Caco-2 (cell line): ENCODE measurements at regions not wholly inside any gene's neighbourhood (a gene's known extent, or its start where the extent isn't known, plus 50 kb on each side); places are given as distances from the start of the nearest gene placed in this dataset.

Experiments used
- BruUV-seq: library from RNA; stranded (reverse); fragments of 400-500 nt; replicated peaks from 2 replicates; lab custom pipeline; 2021; lab: Mats Ljungman, UMichigan
- CTCF ChIA-PET: fragments of 300-600 bp; sonication (Branson Sonifier 250); formaldehyde crosslinking; loops from one replicate; lab custom pipeline; 2022; ENCODE audit warnings: antibody characterized with exemption; lab: Charles Lee
- POLR2A ChIA-PET: fragments of 300-600 bp; sonication (Branson Sonifier 250); formaldehyde crosslinking; loops from one replicate; lab custom pipeline; 2022; ENCODE audit warnings: antibody characterized with exemption; lab: Charles Lee
- DNase-seq, 2 experiments: peaks; one replicate each; pipeline versions ENCODE4 v3.0.0 to v3.0.0-alpha.2; 2020 to 2022
- H3K27me3 ChIP-seq: replicated peaks from 2 replicates; pipeline ENCODE4 v1.6.0; 2011; ENCODE audit warnings: low read length; ENCODE audit not compliant: control insufficient read depth, insufficient read depth
- H3K36me3 ChIP-seq: 2 replicates; pipeline ENCODE4 v1.5.1; 2011; ENCODE audit warnings: low read length; ENCODE audit not compliant: control insufficient read depth, insufficient read depth
- H3K4me1 ChIP-seq: fragments of 250-450 bp; sonication (Bioruptor Pico); 2 replicates; pipeline ENCODE4 v1.5.1; 2020; ENCODE audit warnings: mild to moderate bottlenecking
- H3K4me3 ChIP-seq: 2 replicates; pipeline ENCODE4 v1.5.1; 2011; ENCODE audit warnings: low read depth, mild to moderate bottlenecking, control low read depth, low read length
- H3K9me3 ChIP-seq: fragments of 250-450 bp; sonication (Bioruptor Pico); 2 replicates; pipeline ENCODE4 v1.5.1; 2020; ENCODE audit warnings: mild to moderate bottlenecking, moderate library complexity
- H3K27ac Mint-ChIP-seq: one replicate; pipeline ENCODE4 v1.8.0; 2022; ENCODE audit warnings: mixed read lengths; ENCODE audit not compliant: unreplicated experiment
- H3K27me3 Mint-ChIP-seq: one replicate; pipeline ENCODE4 v1.8.0; 2022; ENCODE audit warnings: mixed read lengths; ENCODE audit not compliant: insufficient read depth, unreplicated experiment
- H3K36me3 Mint-ChIP-seq: one replicate; pipeline ENCODE4 v1.8.0; 2022; ENCODE audit warnings: mild to moderate bottlenecking, mixed read lengths; ENCODE audit not compliant: insufficient read depth, unreplicated experiment
- H3K4me1 Mint-ChIP-seq: one replicate; pipeline ENCODE4 v1.8.0; 2022; ENCODE audit warnings: low read depth, mixed read lengths; ENCODE audit not compliant: unreplicated experiment
- H3K4me3 Mint-ChIP-seq: one replicate; pipeline ENCODE4 v1.8.0; 2022; ENCODE audit warnings: mild to moderate bottlenecking, moderate library complexity, mixed read lengths; ENCODE audit not compliant: unreplicated experiment
- H3K9me3 Mint-ChIP-seq: one replicate; pipeline ENCODE4 v1.8.0; 2022; ENCODE audit warnings: mixed read lengths; ENCODE audit not compliant: unreplicated experiment
- CTCF ChIP-seq, 2 experiments: fragments of 200-600 bp in 1 of 2; IDR thresholded peaks; 1 replicate in 1 of 2; 2 replicates in 1 of 2; pipeline versions ENCODE4 v1.5.1 to v1.8.0; 2011 to 2022; ENCODE audit warnings: antibody characterized with exemption in 1 of 2, control low read depth in 1 of 2, inconsistent platforms in 1 of 2, low read depth in 1 of 2, low read length in 1 of 2, mild to moderate bottlenecking in 1 of 2, moderate library complexity in 1 of 2; ENCODE audit not compliant: insufficient read depth in 1 of 2, severe bottlenecking in 1 of 2, unreplicated experiment in 1 of 2
- intact Hi-C: fragments of 100-400 bp; cut with micrococcal nuclease; formaldehyde crosslinking; loops from one replicate; pipeline ENCODE4 v1.10.0; 2022; ENCODE audit not compliant: unreplicated experiment

- H3K27ac Mint-ChIP-seq, result no peak overlapping the region
- H3K36me3 ChIP-seq, result no peaks in the 10 kb centered on the region
- H3K4me3 ChIP-seq, result no peak overlapping the region
- BruUV-seq, result no TSS peak
- no peaks in the 10 kb centered on the region for H3K9me3 ChIP-seq
- peaks cover 11% of the 10 kb centered on the region for H3K9me3 Mint-ChIP-seq
- no peaks in the 10 kb centered on the region for H3K27me3 ChIP-seq
- H3K36me3 Mint-ChIP-seq, result no peaks in the 10 kb centered on the region
- DNase-seq, result no peak
- no peak for TF ChIP-seq CTCF (IDR thresholded peaks at IDR 0.05; ENCODE audit: insufficient read depth in 1 of 2, low read depth in 1 of 2, low read length in 1 of 2, severe bottlenecking in 1 of 2, unreplicated experiment in 1 of 2)
- CTCF ChIA-PET, result no interaction called here
- H3K4me1 Mint-ChIP-seq, result no peaks in the 10 kb centered on the region
- H3K4me3 Mint-ChIP-seq, result no peak overlapping the region
- H3K27me3 Mint-ChIP-seq, result no peaks in the 10 kb centered on the region
- intact Hi-C loops, result no loop called here
- no peaks in the 10 kb centered on the region for H3K4me1 ChIP-seq
- POLR2A ChIA-PET, result no interaction called here
These were observed 167.5 kb upstream of the BOD1L1 start for GRCh38 chr4:13794819-13795565.

- CTCF ChIA-PET, result no interaction called here
- H3K36me3 Mint-ChIP-seq, result no peaks in the 10 kb centered on the region
- Histone ChIP-seq H3K27me3 (no peaks in the 10 kb centered on the region), H3K9me3 (no peaks in the 10 kb centered on the region), H3K4me3 (no peak overlapping the region), H3K36me3 (no peaks in the 10 kb centered on the region), H3K4me1 (no peaks in the 10 kb centered on the region)
- H3K4me1 Mint-ChIP-seq, result no peaks in the 10 kb centered on the region
- intact Hi-C loops, result no loop called here
- POLR2A ChIA-PET, result no interaction called here
- no peak overlapping the region for H3K4me3 Mint-ChIP-seq
- H3K27me3 Mint-ChIP-seq, result no peaks in the 10 kb centered on the region
- TF ChIP-seq CTCF (IDR thresholded peaks at IDR 0.05; ENCODE audit: insufficient read depth in 1 of 2, low read depth in 1 of 2, low read length in 1 of 2, severe bottlenecking in 1 of 2, unreplicated experiment in 1 of 2), result no peak
- no peak overlapping the region for H3K27ac Mint-ChIP-seq
- BruUV-seq, result no TSS peak
- no peak for DNase-seq
- H3K9me3 Mint-ChIP-seq, result peaks cover 11% of the 10 kb centered on the region
These were observed 169.5 kb upstream of the BOD1L1 start for GRCh38 chr4:13797061-13797460.

- CTCF ChIA-PET, result no interaction called here
- no peak for DNase-seq
- Mint-ChIP-seq H3K9me3 (no peaks in the 10 kb centered on the region), H3K36me3 (no peaks in the 10 kb centered on the region), H3K27me3 (peaks cover 2% of the 10 kb centered on the region), H3K27ac (no peak overlapping the region), H3K4me3 (no peak overlapping the region), H3K4me1 (no peaks in the 10 kb centered on the region)
- intact Hi-C loops, result no loop called here
- no peaks in the 10 kb centered on the region for H3K27me3 ChIP-seq
- POLR2A ChIA-PET, result no interaction called here
- no peak overlapping the region for H3K4me3 ChIP-seq
- no peak for TF ChIP-seq CTCF (IDR thresholded peaks at IDR 0.05; ENCODE audit: insufficient read depth in 1 of 2, low read depth in 1 of 2, low read length in 1 of 2, severe bottlenecking in 1 of 2, unreplicated experiment in 1 of 2)
- H3K36me3 ChIP-seq, result no peaks in the 10 kb centered on the region
- no peaks in the 10 kb centered on the region for H3K4me1 ChIP-seq
- no peaks in the 10 kb centered on the region for H3K9me3 ChIP-seq
- BruUV-seq, result no TSS peak
These were observed 187.7 kb upstream of the BOD1L1 start for GRCh38 chr4:13815231-13815630.
